ENCODE measurements at regions not wholly inside any gene's neighbourhood (a gene's known extent, or its start where the extent isn't known, plus 50 kb on each side); places are given as distances from the start of the nearest gene placed in this dataset.

DNA sequence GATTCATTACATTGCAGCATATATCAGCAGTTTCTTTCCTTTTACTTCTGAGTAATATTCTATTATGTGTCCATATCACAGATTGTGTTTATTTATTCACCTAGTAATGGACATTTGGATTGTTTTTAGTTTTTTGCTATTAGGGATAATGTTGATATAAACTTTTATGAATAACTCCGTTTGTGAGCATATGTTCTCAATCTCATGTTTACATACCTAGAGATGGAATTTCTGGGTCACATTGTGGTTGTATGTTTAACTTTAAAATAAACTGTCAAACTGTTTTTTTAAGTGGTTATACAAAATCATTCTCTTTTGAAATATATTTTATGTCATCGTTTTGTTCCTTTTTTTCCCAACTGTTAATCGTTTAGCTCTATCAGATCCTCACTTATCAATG lies 311.6 kb downstream of the MMUT start:
- intact Hi-C loops (cut with micrococcal nuclease): no loop called here
- no peaks in the 10 kb centered on the region; the same call in 1 of the 2 replicates for H3K9me2 ChIP-seq (ENCODE audit: insufficient read depth)
- no peaks in the 10 kb centered on the region for H3K27me3 ChIP-seq (ENCODE audit: insufficient read depth, low read length)
- ChIA-PET CTCF (no interaction called here), POLR2A (no interaction called here), RAD21 (ENCODE audit: low non-redundant PET in 1 of 2, low total read pairs in 2 of 2, uncharacterized antibody in 2 of 2, unreplicated experiment in 2 of 2) (no interaction called here)
- TF ChIP-seq, protein P1, sequence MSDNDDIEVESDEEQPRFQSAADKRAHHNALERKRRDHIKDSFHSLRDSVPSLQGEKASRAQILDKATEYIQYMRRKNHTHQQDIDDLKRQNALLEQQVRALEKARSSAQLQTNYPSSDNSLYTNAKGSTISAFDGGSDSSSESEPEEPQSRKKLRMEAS (IDR thresholded peaks at IDR 0.05): no peak
- TF ChIP-seq, protein P2, sequence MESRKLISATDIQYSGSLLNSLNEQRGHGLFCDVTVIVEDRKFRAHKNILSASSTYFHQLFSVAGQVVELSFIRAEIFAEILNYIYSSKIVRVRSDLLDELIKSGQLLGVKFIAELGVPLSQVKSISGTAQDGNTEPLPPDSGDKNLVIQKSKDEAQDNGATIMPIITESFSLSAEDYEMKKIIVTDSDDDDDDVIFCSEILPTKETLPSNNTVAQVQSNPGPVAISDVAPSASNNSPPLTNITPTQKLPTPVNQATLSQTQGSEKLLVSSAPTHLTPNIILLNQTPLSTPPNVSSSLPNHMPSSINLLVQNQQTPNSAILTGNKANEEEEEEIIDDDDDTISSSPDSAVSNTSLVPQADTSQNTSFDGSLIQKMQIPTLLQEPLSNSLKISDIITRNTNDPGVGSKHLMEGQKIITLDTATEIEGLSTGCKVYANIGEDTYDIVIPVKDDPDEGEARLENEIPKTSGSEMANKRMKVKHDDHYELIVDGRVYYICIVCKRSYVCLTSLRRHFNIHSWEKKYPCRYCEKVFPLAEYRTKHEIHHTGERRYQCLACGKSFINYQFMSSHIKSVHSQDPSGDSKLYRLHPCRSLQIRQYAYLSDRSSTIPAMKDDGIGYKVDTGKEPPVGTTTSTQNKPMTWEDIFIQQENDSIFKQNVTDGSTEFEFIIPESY (IDR thresholded peaks at IDR 0.05; ENCODE audit: extremely low read depth, insufficient replicate concordance, low read length): no peak
- no peak for TF ChIP-seq FOSL1 (IDR thresholded peaks at IDR 0.05; ENCODE audit: low read depth)
- TF ChIP-seq ZFX (IDR thresholded peaks at IDR 0.05): no peak
- TF ChIP-seq EZH2 (IDR thresholded peaks at IDR 0.05): no peak
- no peak for TF ChIP-seq SIN3A (IDR thresholded peaks at IDR 0.05; ENCODE audit: low read depth)
- no peak for TF ChIP-seq CBX3 (IDR thresholded peaks at IDR 0.05; ENCODE audit: low read depth)
- TF ChIP-seq TCF7L2 (IDR thresholded peaks at IDR 0.05; ENCODE audit: borderline replicate concordance, extremely low read depth, insufficient read depth, insufficient read length): no peak
- TF ChIP-seq, protein P3, sequence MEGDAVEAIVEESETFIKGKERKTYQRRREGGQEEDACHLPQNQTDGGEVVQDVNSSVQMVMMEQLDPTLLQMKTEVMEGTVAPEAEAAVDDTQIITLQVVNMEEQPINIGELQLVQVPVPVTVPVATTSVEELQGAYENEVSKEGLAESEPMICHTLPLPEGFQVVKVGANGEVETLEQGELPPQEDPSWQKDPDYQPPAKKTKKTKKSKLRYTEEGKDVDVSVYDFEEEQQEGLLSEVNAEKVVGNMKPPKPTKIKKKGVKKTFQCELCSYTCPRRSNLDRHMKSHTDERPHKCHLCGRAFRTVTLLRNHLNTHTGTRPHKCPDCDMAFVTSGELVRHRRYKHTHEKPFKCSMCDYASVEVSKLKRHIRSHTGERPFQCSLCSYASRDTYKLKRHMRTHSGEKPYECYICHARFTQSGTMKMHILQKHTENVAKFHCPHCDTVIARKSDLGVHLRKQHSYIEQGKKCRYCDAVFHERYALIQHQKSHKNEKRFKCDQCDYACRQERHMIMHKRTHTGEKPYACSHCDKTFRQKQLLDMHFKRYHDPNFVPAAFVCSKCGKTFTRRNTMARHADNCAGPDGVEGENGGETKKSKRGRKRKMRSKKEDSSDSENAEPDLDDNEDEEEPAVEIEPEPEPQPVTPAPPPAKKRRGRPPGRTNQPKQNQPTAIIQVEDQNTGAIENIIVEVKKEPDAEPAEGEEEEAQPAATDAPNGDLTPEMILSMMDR (IDR thresholded peaks at IDR 0.05 in 2 of 3, conservative IDR thresholded peaks at IDR 0.05 in 1 of 3; ENCODE audit: borderline replicate concordance in 1 of 3, insufficient read depth in 1 of 3, low read depth in 2 of 3, low read length in 2 of 3): no peak
- no peak for TF ChIP-seq ELF1 (IDR thresholded peaks at IDR 0.05; ENCODE audit: borderline replicate concordance, low read depth)
- TF ChIP-seq, protein P4, sequence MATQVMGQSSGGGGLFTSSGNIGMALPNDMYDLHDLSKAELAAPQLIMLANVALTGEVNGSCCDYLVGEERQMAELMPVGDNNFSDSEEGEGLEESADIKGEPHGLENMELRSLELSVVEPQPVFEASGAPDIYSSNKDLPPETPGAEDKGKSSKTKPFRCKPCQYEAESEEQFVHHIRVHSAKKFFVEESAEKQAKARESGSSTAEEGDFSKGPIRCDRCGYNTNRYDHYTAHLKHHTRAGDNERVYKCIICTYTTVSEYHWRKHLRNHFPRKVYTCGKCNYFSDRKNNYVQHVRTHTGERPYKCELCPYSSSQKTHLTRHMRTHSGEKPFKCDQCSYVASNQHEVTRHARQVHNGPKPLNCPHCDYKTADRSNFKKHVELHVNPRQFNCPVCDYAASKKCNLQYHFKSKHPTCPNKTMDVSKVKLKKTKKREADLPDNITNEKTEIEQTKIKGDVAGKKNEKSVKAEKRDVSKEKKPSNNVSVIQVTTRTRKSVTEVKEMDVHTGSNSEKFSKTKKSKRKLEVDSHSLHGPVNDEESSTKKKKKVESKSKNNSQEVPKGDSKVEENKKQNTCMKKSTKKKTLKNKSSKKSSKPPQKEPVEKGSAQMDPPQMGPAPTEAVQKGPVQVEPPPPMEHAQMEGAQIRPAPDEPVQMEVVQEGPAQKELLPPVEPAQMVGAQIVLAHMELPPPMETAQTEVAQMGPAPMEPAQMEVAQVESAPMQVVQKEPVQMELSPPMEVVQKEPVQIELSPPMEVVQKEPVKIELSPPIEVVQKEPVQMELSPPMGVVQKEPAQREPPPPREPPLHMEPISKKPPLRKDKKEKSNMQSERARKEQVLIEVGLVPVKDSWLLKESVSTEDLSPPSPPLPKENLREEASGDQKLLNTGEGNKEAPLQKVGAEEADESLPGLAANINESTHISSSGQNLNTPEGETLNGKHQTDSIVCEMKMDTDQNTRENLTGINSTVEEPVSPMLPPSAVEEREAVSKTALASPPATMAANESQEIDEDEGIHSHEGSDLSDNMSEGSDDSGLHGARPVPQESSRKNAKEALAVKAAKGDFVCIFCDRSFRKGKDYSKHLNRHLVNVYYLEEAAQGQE (IDR thresholded peaks at IDR 0.05; ENCODE audit: low read depth): no peak
- TF ChIP-seq, protein P5, sequence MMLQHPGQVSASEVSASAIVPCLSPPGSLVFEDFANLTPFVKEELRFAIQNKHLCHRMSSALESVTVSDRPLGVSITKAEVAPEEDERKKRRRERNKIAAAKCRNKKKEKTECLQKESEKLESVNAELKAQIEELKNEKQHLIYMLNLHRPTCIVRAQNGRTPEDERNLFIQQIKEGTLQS (IDR thresholded peaks at IDR 0.05): no peak
- no peak for TF ChIP-seq CEBPB (IDR thresholded peaks at IDR 0.05; ENCODE audit: low read depth)
- TF ChIP-seq YY1 (IDR thresholded peaks at IDR 0.05; ENCODE audit: extremely low read depth, insufficient replicate concordance, low read depth, low read length): no peak
- H3K79me2 ChIP-seq (ENCODE audit: insufficient read depth, low read length): no peaks in the 10 kb centered on the region
- ATAC-seq: no peak
- no peaks in the 10 kb centered on the region for H3K4me1 ChIP-seq (ENCODE audit: control insufficient read depth in 1 of 2, insufficient read depth in 2 of 2, low read length in 2 of 2)
- no TSS peak for BruUV-seq (replicated peaks)
- no peak for DNase-seq (ENCODE audit: low read depth, low spot score)
- H3K4me3 ChIP-seq (replicated peaks in 1 of 2; ENCODE audit: low read depth in 1 of 2, low read length in 2 of 2): no peak overlapping the region
- H3K27ac ChIP-seq (ENCODE audit: low read depth, low read length): no peak overlapping the region
- H2AFZ ChIP-seq (ENCODE audit: low read depth, low read length, poor library complexity, severe bottlenecking): no peak overlapping the region
- no peaks in the 10 kb centered on the region for H3K36me3 ChIP-seq (ENCODE audit: control insufficient read depth in 1 of 2, insufficient read depth in 2 of 2, low read length in 2 of 2)
- no peaks in the 10 kb centered on the region for H4K20me1 ChIP-seq (ENCODE audit: insufficient read depth)
- no peak overlapping the region for H3K4me2 ChIP-seq (ENCODE audit: low read length)
- H3K9me3 ChIP-seq (ENCODE audit: control insufficient read depth in 1 of 2, insufficient read depth in 1 of 2, low read depth in 1 of 2, low read length in 2 of 2): no peaks in the 10 kb centered on the region
- no peak overlapping the region for H3K9ac ChIP-seq (ENCODE audit: low read length)
